K562 (cell line): ENCODE measurements at regions not wholly inside any gene's neighbourhood (a gene's known extent, or its start where the extent isn't known, plus 50 kb on each side); places are given as distances from the start of the nearest gene placed in this dataset.

ENCODE experiments used
- ATAC-seq: fragments of 200-7000 bp; cut with Tn5 transposase; 3 replicates; pipeline ENCODE4 v1.9.1; 2020; ENCODE audit warnings: moderate library complexity
- BruUV-seq: library from RNA; stranded (reverse); fragments of 400-500 nt; replicated peaks from 2 replicates; lab custom pipeline; 2021; lab: Mats Ljungman, UMichigan
- CTCF ChIA-PET: fragments of 300-600 bp; formaldehyde crosslinking; extraction: SDS; loops from one replicate; lab custom pipeline; 2021; ENCODE audit warnings: low intra/inter-chr PET ratio; lab: Yijun Ruan, JAX
- POLR2A ChIA-PET: fragments of 300-600, 350-650 bp; sonication (Branson Sonifier 250); formaldehyde crosslinking; extraction: SDS; loops from one replicate; lab custom pipeline; 2021; ENCODE audit warnings: antibody characterized with exemption, inconsistent platforms; lab: Yijun Ruan, JAX
- DNase-seq, 4 experiments: peaks; one replicate each; pipeline versions ENCODE4 v3.0.0 to v3.0.0-alpha.2; 2011 to 2018; ENCODE audit warnings: low spot score in 3 of 4, mixed read lengths in 3 of 4; ENCODE audit errors: extremely low read depth in 1 of 4
- FAIRE-seq: peaks from 2 replicates; lab custom pipeline; 2011; peaks lifted over from hg19 to GRCh38; lab: Jason Lieb, UNC
- H2AFZ ChIP-seq: 2 replicates; pipeline ENCODE4 v1.6.0; 2011; ENCODE audit warnings: low read depth, low read length, control low read depth, inconsistent platforms
- H3K27ac ChIP-seq: fragments of 200-600 bp; 3 replicates; pipeline ENCODE4 v1.8.0; 2011; ENCODE audit warnings: low read depth, mild to moderate bottlenecking, control low read depth, inconsistent platforms, low read length, moderate library complexity, mixed read lengths; ENCODE audit errors: extremely low read depth
- H3K27me3 ChIP-seq, 2 experiments: fragments of 300-600 bp in 1 of 2; 2 replicates in 1 of 2; 3 replicates in 1 of 2; pipeline versions ENCODE4 v1.6.0 to v1.8.0; 2011; ENCODE audit warnings: inconsistent platforms in 2 of 2, low read length in 2 of 2, mild to moderate bottlenecking in 1 of 2, mixed read lengths in 1 of 2, moderate library complexity in 1 of 2; ENCODE audit not compliant: control insufficient read depth in 2 of 2, insufficient read depth in 2 of 2
- H3K36me3 ChIP-seq: fragments of 300-600 bp; 3 replicates; pipeline ENCODE4 v1.8.0; 2011; ENCODE audit warnings: mild to moderate bottlenecking, low read length, inconsistent platforms; ENCODE audit not compliant: control insufficient read depth, insufficient read depth
- H3K4me1 ChIP-seq, 2 experiments: fragments of 200-600 bp in 1 of 2; replicated peaks in 1 of 2; 2 replicates in 1 of 2; 3 replicates in 1 of 2; pipeline versions ENCODE4 v1.5.1 to v1.8.0; 2011; ENCODE audit warnings: inconsistent platforms in 2 of 2, low read length in 2 of 2, mild to moderate bottlenecking in 1 of 2, mixed read lengths in 1 of 2, moderate library complexity in 1 of 2; ENCODE audit not compliant: control insufficient read depth in 2 of 2, insufficient read depth in 2 of 2
- H3K4me2 ChIP-seq: 2 replicates; pipeline ENCODE4 v1.6.1; 2011; ENCODE audit warnings: low read length, control low read depth, inconsistent platforms, mixed read lengths; ENCODE audit not compliant: insufficient read depth
- H3K4me3 ChIP-seq: fragments of 200-600 bp; sonication (generic), shearing (Covaris generic); 2 replicates; pipeline ENCODE4 v1.5.1; 2016; ENCODE audit warnings: control low read depth, inconsistent platforms
- H3K79me2 ChIP-seq: fragments of 200-600 bp; 3 replicates; pipeline ENCODE4 v1.8.0; 2011; ENCODE audit warnings: low read length, inconsistent platforms; ENCODE audit not compliant: control insufficient read depth, insufficient read depth
- H3K9ac ChIP-seq, 2 experiments: 2 replicates each; pipeline versions ENCODE4 v1.6.0 to v1.6.1; 2011; ENCODE audit warnings: low read depth in 2 of 2, low read length in 2 of 2, control low read depth in 1 of 2, inconsistent platforms in 1 of 2, mild to moderate bottlenecking in 1 of 2, mixed read lengths in 1 of 2; ENCODE audit not compliant: insufficient read depth in 1 of 2
- H3K9me1 ChIP-seq: one replicate; pipeline ENCODE4 v1.6.0; 2011; ENCODE audit warnings: inconsistent platforms, mild to moderate bottlenecking, low read length, moderate library complexity; ENCODE audit not compliant: control insufficient read depth, insufficient read depth
- H3K9me3 ChIP-seq: replicated peaks from 2 replicates; pipeline ENCODE4 v1.5.1; 2011; ENCODE audit warnings: low read depth, low read length, inconsistent platforms; ENCODE audit not compliant: control insufficient read depth, insufficient read depth
- H4K20me1 ChIP-seq: replicated peaks from 2 replicates; pipeline ENCODE4 v1.6.1; 2011; ENCODE audit warnings: low read length, inconsistent platforms, mixed read lengths; ENCODE audit not compliant: control insufficient read depth, insufficient read depth
- ASH1L ChIP-seq: fragments of 450-650 bp; IDR thresholded peaks from 2 replicates; pipeline ENCODE4 v1.6.1; 2018; ENCODE audit warnings: borderline replicate concordance, mild to moderate bottlenecking, low read depth; ENCODE audit not compliant: partially characterized antibody
- CBX2 ChIP-seq: fragments of 200-600 bp; sonication (generic); IDR thresholded peaks from one replicate; pipeline ENCODE4 v1.6.1; 2012; ENCODE audit warnings: mild to moderate bottlenecking, low read length, inconsistent platforms; ENCODE audit not compliant: insufficient read depth, poor library complexity, severe bottlenecking
- ETV6 ChIP-seq, 3 experiments: fragments of 150-350 bp in 1 of 3; sonication (generic) in 1 of 3; formaldehyde crosslinking in 1 of 3; IDR thresholded peaks; 2 replicates each; pipeline versions ENCODE4 v1.6.1 to v1.8.0; 2014 to 2022; ENCODE audit warnings: borderline replicate concordance in 2 of 3, low read depth in 2 of 3, antibody characterized with exemption in 1 of 3, low read length in 1 of 3, mild to moderate bottlenecking in 1 of 3, missing genetic modification reagents in 1 of 3
- GTF2A2 ChIP-seq: IDR thresholded peaks from 2 replicates; pipeline ENCODE4 v1.6.1; 2016; ENCODE audit warnings: mild to moderate bottlenecking, missing genetic modification characterization, missing compliant biosample characterization
- NFXL1 ChIP-seq: fragments of 450-650 bp; formaldehyde crosslinking; IDR thresholded peaks from 2 replicates; pipeline ENCODE4 v1.4.0; 2021; ENCODE audit warnings: mild to moderate bottlenecking
- PHTF2 ChIP-seq: fragments of 250-450 bp; sonication (Bioruptor Pico); IDR thresholded peaks from 2 replicates; pipeline ENCODE4 v1.5.0; 2021; ENCODE audit warnings: mild to moderate bottlenecking
- RBM17 ChIP-seq: fragments of 200-400 bp; formaldehyde crosslinking; IDR thresholded peaks from 2 replicates; pipeline ENCODE4 v1.6.1; 2017; ENCODE audit warnings: low read depth, mild to moderate bottlenecking, low read length, borderline replicate concordance
- SUPT5H ChIP-seq: fragments of 450-650 bp; IDR thresholded peaks from 2 replicates; pipeline ENCODE4 v1.6.1; 2016
- TEAD2 ChIP-seq: fragments of 450-650 bp; IDR thresholded peaks from 2 replicates; pipeline ENCODE4 v1.6.1; 2016; ENCODE audit warnings: missing genetic modification characterization, control low read depth, missing compliant biosample characterization
- WGBS: fragments of 100-300 bp; shearing (Covaris generic); methylation state at CpG from one replicate; pipeline ENCODE4 v1.1.6; 2016; ENCODE audit warnings: low coverage, mixed read lengths; ENCODE audit not compliant: insufficient coverage; ENCODE audit errors: missing lambda C conversion rate; 5-methylcytosine and 5-hydroxymethylcytosine counted together
- in situ Hi-C: fragments of 300-500 bp; cut with MboI; formaldehyde crosslinking; loops from 4 replicates; pipeline ENCODE4 v1.15.0; 2018; ENCODE audit warnings: inconsistent platforms, mixed read lengths
- intact Hi-C: fragments of 100-400 bp; cut with micrococcal nuclease; formaldehyde crosslinking; loops from 2 replicates; pipeline ENCODE4 v1.14.2; 2022
- TF ChIP-seq, protein P1 (sequence below): fragments of 250-450 bp; sonication (Bioruptor Pico); IDR thresholded peaks from 2 replicates; pipeline ENCODE4 v1.9.0; 2021; ENCODE audit warnings: mild to moderate bottlenecking
- TF ChIP-seq, protein P2 (sequence below): sonication (generic); formaldehyde crosslinking; IDR thresholded peaks from 2 replicates; pipeline ENCODE4 v1.9.0; 2022; ENCODE audit warnings: mild to moderate bottlenecking, missing genetic modification reagents

DNA sequence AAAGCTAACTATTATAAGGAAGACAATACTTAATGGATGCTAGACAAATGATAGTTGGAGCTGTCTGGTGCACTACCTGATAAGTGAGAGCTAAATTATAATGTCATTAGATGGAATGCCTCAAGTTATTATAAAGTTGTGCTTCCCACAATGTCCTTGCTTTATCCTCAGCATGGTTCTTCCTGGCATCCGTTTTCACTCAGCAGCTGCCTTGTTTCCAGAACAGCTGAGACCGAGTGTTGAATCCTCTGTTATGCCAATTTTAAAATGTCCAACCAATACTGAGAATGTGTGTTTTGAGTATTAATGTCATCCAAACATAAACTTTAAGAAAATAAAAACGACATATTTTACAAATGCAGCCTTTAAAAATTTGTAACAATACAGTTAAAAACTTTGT is 286.7 kb upstream of the SOX2 start:
- ATAC-seq: no peak
- POLR2A ChIA-PET: no interaction called here
- WGBS: 2% methylated on average over 3 of the region's 3 CpGs

DNA sequence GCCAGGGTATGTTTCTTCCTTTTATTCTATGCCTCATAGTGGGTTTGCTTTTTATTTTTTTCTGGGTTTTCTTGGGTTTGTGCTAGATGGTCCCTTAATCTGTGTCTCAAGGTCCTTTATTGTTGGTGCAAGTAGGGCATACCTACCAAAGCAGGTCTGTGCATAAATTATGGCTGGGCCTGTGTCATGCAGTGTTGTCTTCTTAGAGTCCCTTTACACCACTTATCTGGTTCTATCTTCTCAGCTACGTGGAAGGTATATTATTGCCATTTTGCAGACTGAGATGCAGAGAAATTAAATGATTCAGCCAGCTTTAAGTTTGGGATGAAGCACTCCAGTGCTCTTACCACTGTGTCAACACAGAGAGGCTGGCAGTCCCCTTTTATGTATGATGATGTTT is 293.5 kb upstream of the SOX2 start:
- Histone ChIP-seq H3K27me3 (no peaks in the 10 kb centered on the region), H3K9ac (no peak overlapping the region), H3K9me1 (no peaks in the 10 kb centered on the region), H3K4me3 (no peak overlapping the region), H3K9me3 (0 out of 2 replicates have a peak, but pooled peaks cover 1% of the 10 kb centered on the region), H2AFZ (no peak overlapping the region), H3K4me1 (no peaks in the 10 kb centered on the region), H3K79me2 (no peaks in the 10 kb centered on the region), H3K4me2 (no peak overlapping the region), H3K36me3 (no peaks in the 10 kb centered on the region), H3K27ac (no peak overlapping the region), H4K20me1 (no peaks in the 10 kb centered on the region)
- in situ Hi-C loops: no loop called here
- FAIRE-seq: no peak
- intact Hi-C loops: no loop called here
- TF ChIP-seq ASH1L (no peak), TEAD2 (no peak), GTF2A2 (tag) (no peak)
- no TSS peak for BruUV-seq
- CTCF ChIA-PET: no interaction called here
- ATAC-seq: no peak
- WGBS: 8% methylated on average over 1 of the region's 1 CpG
- DNase-seq: no peak
- POLR2A ChIA-PET: no interaction called here

More for the DNA sequence above, 286.7 kb upstream of the SOX2 start:
- BruUV-seq: no TSS peak
- CTCF ChIA-PET: no interaction called here
- H3K27me3 ChIP-seq: no peaks in the 10 kb centered on the region
- no peaks in the 10 kb centered on the region for H3K4me1 ChIP-seq
- no peaks in the 10 kb centered on the region for H3K9me1 ChIP-seq
- in situ Hi-C loops: no loop called here
- no peak for DNase-seq
- no peaks in the 10 kb centered on the region for H3K36me3 ChIP-seq
- H3K4me3 ChIP-seq: no peak overlapping the region
- H3K9ac ChIP-seq: no peak overlapping the region
- no peak overlapping the region for H3K4me2 ChIP-seq
- no peaks in the 10 kb centered on the region for H4K20me1 ChIP-seq
- H3K27ac ChIP-seq: no peak overlapping the region
- no peak for FAIRE-seq
- no peaks in the 10 kb centered on the region for H3K79me2 ChIP-seq
- no peaks in the 10 kb centered on the region for H3K9me3 ChIP-seq
- TF ChIP-seq ETV6 (IDR thresholded peaks at IDR 0.05; ENCODE audit: borderline replicate concordance in 1 of 2, low read depth in 2 of 2, low read length in 1 of 2): no peak
- TF ChIP-seq ETV6 (CRISPR knock-in tag; IDR thresholded peaks at IDR 0.05; ENCODE audit: borderline replicate concordance): no peak
- TF ChIP-seq CBX2: no peak
- TF ChIP-seq, protein P1, sequence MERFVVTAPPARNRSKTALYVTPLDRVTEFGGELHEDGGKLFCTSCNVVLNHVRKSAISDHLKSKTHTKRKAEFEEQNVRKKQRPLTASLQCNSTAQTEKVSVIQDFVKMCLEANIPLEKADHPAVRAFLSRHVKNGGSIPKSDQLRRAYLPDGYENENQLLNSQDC (CRISPR knock-in tag): no peak
- TF ChIP-seq RBM17: no peak
- TF ChIP-seq, protein P2, sequence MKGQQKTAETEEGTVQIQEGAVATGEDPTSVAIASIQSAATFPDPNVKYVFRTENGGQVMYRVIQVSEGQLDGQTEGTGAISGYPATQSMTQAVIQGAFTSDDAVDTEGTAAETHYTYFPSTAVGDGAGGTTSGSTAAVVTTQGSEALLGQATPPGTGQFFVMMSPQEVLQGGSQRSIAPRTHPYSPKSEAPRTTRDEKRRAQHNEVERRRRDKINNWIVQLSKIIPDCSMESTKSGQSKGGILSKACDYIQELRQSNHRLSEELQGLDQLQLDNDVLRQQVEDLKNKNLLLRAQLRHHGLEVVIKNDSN: no peak
- TF ChIP-seq NFXL1 (CRISPR knock-in tag): no peak
- TF ChIP-seq SUPT5H: no peak
- TF ChIP-seq PHTF2: no peak
- intact Hi-C loops: no loop called here
- H2AFZ ChIP-seq: no peak overlapping the region
